Thoracic aorta (tissue), 2 donors: ENCODE measurements at regions not wholly inside any gene's neighbourhood (a gene's known extent, or its start where the extent isn't known, plus 50 kb on each side); places are given as distances from the start of the nearest gene placed in this dataset.

ENCODE experiments used
- ATAC-seq: fragments of 150-250 bp; one replicate; pipeline ENCODE4 v1.8.0; 2017; ENCODE audit warnings: low read depth; ENCODE audit not compliant: insufficient number of reproducible peaks, low FRiP score
- DNase-seq: peaks from one replicate; pipeline ENCODE4 v3.0.0-alpha.2; 2020; ENCODE audit warnings: low spot score
- H3K27ac ChIP-seq, 2 donors: fragments of 200-600 bp; sonication (generic); 1 replicate in 1 of 2; 2 replicates in 1 of 2; pipeline ENCODE4 v1.5.1; 2016; ENCODE audit warnings: mild to moderate bottlenecking in 2 of 2, moderate library complexity in 2 of 2
- H3K27me3 ChIP-seq: fragments of 200-600 bp; sonication (generic); replicated peaks from 2 replicates; pipeline ENCODE4 v1.6.0; 2016; ENCODE audit warnings: mild to moderate bottlenecking; ENCODE audit not compliant: insufficient read depth
- H3K36me3 ChIP-seq: fragments of 200-600 bp; sonication (generic); one replicate; pipeline ENCODE4 v1.5.1; 2016
- H3K4me1 ChIP-seq, 2 donors: fragments of 200-600 bp; sonication (generic); 1 replicate in 1 of 2; 2 replicates in 1 of 2; pipeline versions ENCODE4 v1.5.1 to v1.6.0; 2016; ENCODE audit warnings: low read depth in 2 of 2, mild to moderate bottlenecking in 1 of 2; ENCODE audit not compliant: control insufficient read depth in 1 of 2
- H3K4me3 ChIP-seq: fragments of 200-600 bp; sonication (generic); 2 replicates; pipeline ENCODE4 v1.5.1; 2016; ENCODE audit warnings: mild to moderate bottlenecking
- H3K9me3 ChIP-seq: fragments of 200-600 bp; sonication (generic); 2 replicates; pipeline ENCODE4 v1.5.1; 2016
- CTCF ChIP-seq: fragments of 200-600 bp; sonication (generic); IDR thresholded peaks from one replicate; pipeline ENCODE4 v1.5.1; 2019; ENCODE audit warnings: antibody characterized with exemption

GRCh38 chr9:82491604-82492003, 503.0 kb downstream of the SPATA31D1 start:
- TF ChIP-seq CTCF = no peak
- Histone ChIP-seq H3K4me3 (no peak overlapping the region), H3K27ac (no peak overlapping the region), H3K27me3 (no peaks in the 10 kb centered on the region), H3K36me3 (no peaks in the 10 kb centered on the region), H3K4me1 (peaks cover 27 to 34% of the 10 kb centered on the region in 2 donors), H3K9me3 (no peaks in the 10 kb centered on the region)
- DNase-seq (no peak), ATAC-seq (no peak)

- Histone ChIP-seq H3K27me3 (no peaks in the 10 kb centered on the region), H3K9me3 (no peaks in the 10 kb centered on the region), H3K36me3 (no peaks in the 10 kb centered on the region), H3K4me1 (peaks cover 27 to 34% of the 10 kb centered on the region in 2 donors), H3K4me3 (no peak overlapping the region), H3K27ac (no peak overlapping the region)
- TF ChIP-seq CTCF = no peak
- DNase-seq (no peak), ATAC-seq (no peak)
Observed at GRCh38 chr9:82492274-82492673, 503.7 kb downstream of the SPATA31D1 start.

DNA sequence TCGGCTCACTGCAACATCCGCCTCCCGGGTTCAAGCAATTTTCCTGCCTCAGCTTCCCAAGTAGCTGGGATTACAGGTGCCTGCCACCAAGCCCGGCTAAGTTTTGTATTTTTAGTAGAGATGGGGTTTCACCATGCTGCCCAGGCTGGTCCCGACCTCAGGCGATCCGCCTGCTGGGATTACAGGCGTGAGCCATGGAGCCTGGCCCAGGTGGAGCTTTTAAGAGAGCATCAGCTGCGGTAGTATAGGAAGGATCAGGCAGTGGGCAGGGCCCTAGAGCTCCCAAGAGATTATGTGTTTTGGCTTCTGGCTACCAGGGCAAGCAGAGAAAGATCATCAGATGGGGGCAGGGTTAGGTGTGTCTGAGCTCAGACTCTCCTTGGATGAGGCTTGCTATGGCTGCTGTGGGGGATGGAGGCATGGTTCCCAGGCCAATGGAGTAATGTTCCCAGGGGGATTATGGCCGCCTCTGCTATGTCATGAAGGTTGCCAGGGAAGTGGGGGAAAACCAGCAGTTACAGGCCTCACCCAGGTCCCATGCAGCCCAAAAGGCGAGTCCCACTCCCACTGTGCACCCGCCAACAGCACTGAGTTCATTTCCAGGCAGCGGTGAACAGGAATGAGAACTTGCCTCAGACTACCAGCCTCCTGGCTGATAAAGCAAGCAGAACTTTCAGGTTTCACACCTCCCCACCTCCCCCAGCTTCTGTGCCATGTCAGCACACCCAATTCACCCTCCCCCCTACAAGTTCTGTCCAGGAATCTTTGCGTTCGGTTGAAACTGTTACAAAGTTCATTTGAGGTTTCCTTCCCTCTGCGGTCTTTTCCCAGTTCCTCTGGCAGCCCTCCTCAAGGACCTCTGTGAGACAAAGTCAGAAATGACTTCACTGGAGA, 507.6 kb downstream of the SPATA31D1 start:
- no peaks in the 10 kb centered on the region for H3K4me1 ChIP-seq
- H3K9me3 ChIP-seq = no peaks in the 10 kb centered on the region
- H3K27me3 ChIP-seq = no peaks in the 10 kb centered on the region
- no peak overlapping the region for H3K27ac ChIP-seq
- DNase-seq (no peak), ATAC-seq (no peak)
- H3K36me3 ChIP-seq = no peaks in the 10 kb centered on the region
- H3K4me3 ChIP-seq = no peak overlapping the region
- no peak for TF ChIP-seq CTCF

GRCh38 chr9:82498541-82499317, 510.2 kb downstream of the SPATA31D1 start:
- no peaks in the 10 kb centered on the region for H3K27me3 ChIP-seq
- H3K4me1 ChIP-seq = no peaks in the 10 kb centered on the region
- no peak overlapping the region for H3K4me3 ChIP-seq
- no peaks in the 10 kb centered on the region for H3K36me3 ChIP-seq
- no peak for TF ChIP-seq CTCF
- no peak overlapping the region for H3K27ac ChIP-seq
- no peaks in the 10 kb centered on the region for H3K9me3 ChIP-seq
- ATAC-seq = no peak
- DNase-seq = no peak

DNA sequence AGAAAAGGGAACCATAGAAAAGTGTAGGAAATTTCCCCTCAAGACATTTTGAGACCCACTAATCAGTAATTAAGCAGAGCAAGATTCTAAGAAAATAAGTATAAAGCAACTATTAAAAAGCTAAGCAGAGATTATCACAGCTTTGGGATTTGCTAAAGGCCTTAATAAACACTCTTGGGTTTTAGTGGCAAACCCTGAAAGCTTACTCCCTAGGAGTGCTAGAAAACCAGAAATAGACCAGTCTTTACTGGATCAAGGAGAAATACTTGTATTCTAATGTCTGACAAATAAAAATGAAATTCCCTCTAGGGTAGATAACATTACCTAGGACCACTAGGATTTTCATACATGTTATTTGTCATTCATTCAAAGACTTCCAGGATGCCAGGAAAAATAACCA, 510.8 kb downstream of the SPATA31D1 start:
- Histone ChIP-seq H3K27me3 (no peaks in the 10 kb centered on the region), H3K27ac (no peak overlapping the region), H3K9me3 (no peaks in the 10 kb centered on the region), H3K4me3 (no peak overlapping the region), H3K36me3 (no peaks in the 10 kb centered on the region), H3K4me1 (no peaks in the 10 kb centered on the region)
- ATAC-seq (no peak), DNase-seq (no peak)
- no peak for TF ChIP-seq CTCF
